ENCODE measurements at regions not wholly inside any gene's neighbourhood (a gene's known extent, or its start where the extent isn't known, plus 50 kb on each side); places are given as distances from the start of the nearest gene placed in this dataset.
"Not testable (repeated sequence)": the region's sequence is repeated elsewhere in the genome, so short reads cannot be mapped to it uniquely, and the experiment has no call there.

GRCh38 chr6:144437105-144437504, 152.0 kb downstream of the UTRN start:
- no peak for TF ChIP-seq CTCF (IDR thresholded peaks at IDR 0.05; ENCODE audit: borderline replicate concordance, insufficient read depth, low read depth, low read length)
- no peak overlapping the region for H3K4me3 ChIP-seq (ENCODE audit: low read depth, low read length)

- H3K4me3 ChIP-seq (ENCODE audit: low read depth, low read length) = no peak overlapping the region
- TF ChIP-seq CTCF (IDR thresholded peaks at IDR 0.05; ENCODE audit: borderline replicate concordance, insufficient read depth, low read depth, low read length) = no peak
Measured at GRCh38 chr6:144438103-144438502, 153.0 kb downstream of the UTRN start.

GRCh38 chr6:144439016-144439415, 153.9 kb downstream of the UTRN start:
- TF ChIP-seq CTCF (IDR thresholded peaks at IDR 0.05; ENCODE audit: borderline replicate concordance, insufficient read depth, low read depth, low read length) = no peak
- H3K4me3 ChIP-seq (ENCODE audit: low read depth, low read length) = no peak overlapping the region

GRCh38 chr6:144441801-144442200, 156.7 kb downstream of the UTRN start:
- H3K4me3 ChIP-seq (ENCODE audit: low read depth, low read length) = not testable (repeated sequence)

- no peak for TF ChIP-seq CTCF (IDR thresholded peaks at IDR 0.05; ENCODE audit: borderline replicate concordance, insufficient read depth, low read depth, low read length)
- H3K4me3 ChIP-seq (ENCODE audit: low read depth, low read length) = no peak overlapping the region
Measured at GRCh38 chr6:144443157-144443556, 158.0 kb downstream of the UTRN start.

- no peak for TF ChIP-seq CTCF (IDR thresholded peaks at IDR 0.05; ENCODE audit: borderline replicate concordance, insufficient read depth, low read depth, low read length)
Measured at GRCh38 chr6:144447472-144447871, 162.3 kb downstream of the UTRN start.

GRCh38 chr6:144449218-144449617, 164.1 kb downstream of the UTRN start:
- H3K4me3 ChIP-seq (ENCODE audit: low read depth, low read length) = no peak overlapping the region
- TF ChIP-seq CTCF (IDR thresholded peaks at IDR 0.05; ENCODE audit: borderline replicate concordance, insufficient read depth, low read depth, low read length) = no peak

More at GRCh38 chr6:144447472-144447871, 162.3 kb downstream of the UTRN start:
- H3K4me3 ChIP-seq (ENCODE audit: low read depth, low read length) = no peak overlapping the region
